ENCODE measurements at regions not wholly inside any gene's neighbourhood (a gene's known extent, or its start where the extent isn't known, plus 50 kb on each side); places are given as distances from the start of the nearest gene placed in this dataset.

GRCh38 chr12:84415946-84416345 lies 496.7 kb downstream of the SLC6A15 start:
- TF ChIP-seq, protein P1, sequence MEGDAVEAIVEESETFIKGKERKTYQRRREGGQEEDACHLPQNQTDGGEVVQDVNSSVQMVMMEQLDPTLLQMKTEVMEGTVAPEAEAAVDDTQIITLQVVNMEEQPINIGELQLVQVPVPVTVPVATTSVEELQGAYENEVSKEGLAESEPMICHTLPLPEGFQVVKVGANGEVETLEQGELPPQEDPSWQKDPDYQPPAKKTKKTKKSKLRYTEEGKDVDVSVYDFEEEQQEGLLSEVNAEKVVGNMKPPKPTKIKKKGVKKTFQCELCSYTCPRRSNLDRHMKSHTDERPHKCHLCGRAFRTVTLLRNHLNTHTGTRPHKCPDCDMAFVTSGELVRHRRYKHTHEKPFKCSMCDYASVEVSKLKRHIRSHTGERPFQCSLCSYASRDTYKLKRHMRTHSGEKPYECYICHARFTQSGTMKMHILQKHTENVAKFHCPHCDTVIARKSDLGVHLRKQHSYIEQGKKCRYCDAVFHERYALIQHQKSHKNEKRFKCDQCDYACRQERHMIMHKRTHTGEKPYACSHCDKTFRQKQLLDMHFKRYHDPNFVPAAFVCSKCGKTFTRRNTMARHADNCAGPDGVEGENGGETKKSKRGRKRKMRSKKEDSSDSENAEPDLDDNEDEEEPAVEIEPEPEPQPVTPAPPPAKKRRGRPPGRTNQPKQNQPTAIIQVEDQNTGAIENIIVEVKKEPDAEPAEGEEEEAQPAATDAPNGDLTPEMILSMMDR (IDR thresholded peaks at IDR 0.05): no peak
- TF ChIP-seq EZH2phosphoT487 (IDR thresholded peaks at IDR 0.05) (no peak), EZH2 (IDR thresholded peaks at IDR 0.05) (no peak)

All from neural progenitor cell (in vitro differentiated cells).